ENCODE measurements at regions not wholly inside any gene's neighbourhood (a gene's known extent, or its start where the extent isn't known, plus 50 kb on each side); places are given as distances from the start of the nearest gene placed in this dataset.

- no peak for TF ChIP-seq POLR2A (IDR thresholded peaks at IDR 0.05; ENCODE audit: low read depth, low read length)
- TF ChIP-seq TAF1 (IDR thresholded peaks at IDR 0.05; ENCODE audit: borderline replicate concordance, low read depth, low read length): no peak
- no peak for TF ChIP-seq POLR2AphosphoS5 (IDR thresholded peaks at IDR 0.05; ENCODE audit: low read depth, low read length)
Observed at GRCh38 chr7:21159506-21159905, 268.4 kb upstream of the SP4 start.
